ENCODE measurements at regions not wholly inside any gene's neighbourhood (a gene's known extent, or its start where the extent isn't known, plus 50 kb on each side); places are given as distances from the start of the nearest gene placed in this dataset.

DNA sequence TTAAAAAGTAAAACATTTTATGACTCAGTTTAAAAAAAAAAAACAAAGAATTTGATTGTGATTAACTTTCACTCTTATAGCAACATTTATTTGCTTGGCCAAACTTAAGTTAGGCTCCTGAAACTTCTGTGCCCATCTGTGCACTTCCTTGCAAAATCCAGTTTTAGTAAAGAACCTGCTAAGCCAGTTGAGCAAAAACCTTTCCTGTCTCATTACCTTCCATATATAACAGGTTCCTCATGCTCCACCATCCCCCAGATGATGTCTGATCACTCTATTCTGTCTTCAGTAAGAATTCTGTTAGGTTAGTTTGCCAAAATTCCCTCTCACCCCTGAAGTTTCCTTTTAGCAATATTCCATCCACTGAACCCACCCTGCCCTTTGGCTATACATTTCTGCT, 1200.5 kb downstream of the C4orf33 start:
- TF ChIP-seq POLR2AphosphoS5 (IDR thresholded peaks at IDR 0.05; ENCODE audit: borderline replicate concordance, low read depth, low read length): no peak
- TF ChIP-seq FOXP2 (optimal IDR thresholded peaks at IDR 0.05; ENCODE audit: control extremely low read depth, extremely low read length, insufficient read depth): no peak
- TF ChIP-seq EZH2 (IDR thresholded peaks at IDR 0.05): no peak
- Histone ChIP-seq H3K9ac (ENCODE audit: insufficient read length) (no peak overlapping the region), H3K27ac (no peak overlapping the region), H3K9me3 (ENCODE audit: low read depth, low read length) (no peaks in the 10 kb centered on the region), H3K36me3 (ENCODE audit: insufficient read depth, low read length) (no peaks in the 10 kb centered on the region), H3K4me3 (no peak overlapping the region)
- no peak for DNase-seq (ENCODE audit: low read depth, low spot score)

DNA sequence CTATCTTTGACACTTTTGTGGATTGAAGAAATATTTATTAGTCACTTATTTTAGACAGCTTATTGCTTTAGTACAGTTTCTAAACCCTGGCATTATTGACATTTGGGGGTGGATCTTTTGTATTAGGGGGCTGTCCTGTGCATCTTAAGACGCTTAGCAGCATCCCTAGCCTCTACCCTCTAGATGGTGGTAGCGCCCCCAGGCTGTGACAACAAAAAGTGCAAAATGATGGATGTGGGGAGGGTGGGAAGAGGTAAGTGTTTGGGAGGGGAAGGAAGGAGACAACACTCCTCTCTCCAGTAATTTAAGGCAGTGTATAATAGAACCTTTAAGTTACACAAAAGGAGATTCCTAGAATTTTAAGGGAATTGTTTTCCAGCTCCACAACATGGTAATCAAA, 1210.6 kb downstream of the C4orf33 start:
- Histone ChIP-seq H3K27ac (no peak overlapping the region), H3K36me3 (ENCODE audit: insufficient read depth, low read length) (no peaks in the 10 kb centered on the region), H3K9me3 (ENCODE audit: low read depth, low read length) (no peaks in the 10 kb centered on the region), H3K9ac (ENCODE audit: insufficient read length) (no peak overlapping the region), H3K4me3 (no peak overlapping the region)
- DNase-seq (ENCODE audit: low read depth, low spot score): no peak
- no peak for TF ChIP-seq POLR2AphosphoS5 (IDR thresholded peaks at IDR 0.05; ENCODE audit: borderline replicate concordance, low read depth, low read length)
- no peak for TF ChIP-seq FOXP2 (optimal IDR thresholded peaks at IDR 0.05; ENCODE audit: control extremely low read depth, extremely low read length, insufficient read depth)
- TF ChIP-seq EZH2 (IDR thresholded peaks at IDR 0.05): no peak

DNA sequence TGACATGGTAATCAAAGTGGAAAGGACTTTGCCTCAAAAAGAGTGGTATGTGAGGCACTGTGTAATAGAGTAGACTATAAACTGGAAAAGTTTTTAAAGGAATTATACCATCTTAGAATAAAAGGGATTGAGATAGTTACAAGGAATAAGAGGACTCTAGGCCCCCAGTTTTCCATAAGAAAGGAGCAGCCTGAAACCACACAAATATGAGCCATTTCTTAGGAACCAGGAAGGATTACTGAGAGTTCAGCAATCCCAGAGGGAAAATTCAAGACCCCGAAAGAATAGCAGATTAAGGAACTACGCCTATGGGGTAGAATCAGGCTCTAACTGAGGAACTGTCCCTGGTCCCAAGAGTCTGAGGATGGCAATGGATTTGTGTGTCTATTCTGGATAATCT, 1213.3 kb downstream of the C4orf33 start:
- H3K9me3 ChIP-seq (ENCODE audit: low read depth, low read length): no peaks in the 10 kb centered on the region
- H3K27ac ChIP-seq: no peak overlapping the region
- H3K9ac ChIP-seq (ENCODE audit: insufficient read length): no peak overlapping the region
- no peak overlapping the region for H3K4me3 ChIP-seq
- TF ChIP-seq POLR2AphosphoS5 (IDR thresholded peaks at IDR 0.05; ENCODE audit: borderline replicate concordance, low read depth, low read length) (no peak), FOXP2 (optimal IDR thresholded peaks at IDR 0.05; ENCODE audit: control extremely low read depth, extremely low read length, insufficient read depth) (no peak), EZH2 (IDR thresholded peaks at IDR 0.05) (no peak)
- H3K36me3 ChIP-seq (ENCODE audit: insufficient read depth, low read length): no peaks in the 10 kb centered on the region
- no peak for DNase-seq (ENCODE audit: low read depth, low spot score)

DNA sequence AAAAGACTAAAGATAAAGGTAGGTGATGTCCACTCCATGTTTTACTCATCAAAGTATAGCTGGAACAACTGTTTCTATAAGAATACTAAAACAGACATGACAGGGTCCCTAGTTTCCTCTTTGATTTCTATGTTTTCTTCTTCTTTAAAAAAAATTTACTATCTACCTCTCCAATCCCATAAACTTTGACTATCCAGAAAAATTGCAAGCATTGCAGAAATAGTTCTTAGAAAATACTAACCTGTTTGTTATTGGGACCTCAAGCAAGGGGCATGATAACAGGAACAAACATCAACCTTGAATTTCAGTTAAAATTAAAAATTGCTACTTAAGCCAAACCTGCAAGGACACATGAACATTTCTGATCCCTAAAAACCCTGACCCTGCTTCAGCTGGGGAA, 1226.5 kb downstream of the C4orf33 start:
- Histone ChIP-seq H3K36me3 (ENCODE audit: insufficient read depth, low read length) (no peaks in the 10 kb centered on the region), H3K9me3 (ENCODE audit: low read depth, low read length) (no peaks in the 10 kb centered on the region), H3K4me3 (no peak overlapping the region), H3K9ac (ENCODE audit: insufficient read length) (no peak overlapping the region), H3K27ac (no peak overlapping the region)
- TF ChIP-seq POLR2AphosphoS5 (IDR thresholded peaks at IDR 0.05; ENCODE audit: borderline replicate concordance, low read depth, low read length): no peak
- TF ChIP-seq FOXP2 (optimal IDR thresholded peaks at IDR 0.05; ENCODE audit: control extremely low read depth, extremely low read length, insufficient read depth): no peak
- no peak for TF ChIP-seq EZH2 (IDR thresholded peaks at IDR 0.05)
- DNase-seq (ENCODE audit: low read depth, low spot score): no peak

DNA sequence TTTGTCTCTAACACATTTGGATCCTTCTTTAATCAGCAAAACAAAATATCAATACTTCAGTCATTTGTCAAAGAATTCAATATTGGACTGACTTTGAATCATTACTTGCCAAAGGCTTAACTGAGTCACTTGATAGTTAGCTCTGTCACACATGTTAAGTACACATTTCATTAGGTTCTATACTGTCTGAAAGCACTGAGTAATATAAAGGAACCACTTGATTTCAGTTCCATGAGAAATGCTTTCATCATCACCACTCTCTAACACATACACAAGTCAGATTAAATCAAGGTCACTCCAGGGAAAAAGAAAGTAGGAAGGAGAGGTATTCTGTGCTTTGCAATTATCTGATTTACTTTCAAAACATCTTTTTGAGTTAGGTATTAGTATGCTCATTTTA, 1233.1 kb downstream of the C4orf33 start:
- H3K4me3 ChIP-seq: no peak overlapping the region
- no peaks in the 10 kb centered on the region for H3K9me3 ChIP-seq (ENCODE audit: low read depth, low read length)
- no peak for DNase-seq (ENCODE audit: low read depth, low spot score)
- H3K27ac ChIP-seq: no peak overlapping the region
- H3K36me3 ChIP-seq (ENCODE audit: insufficient read depth, low read length): no peaks in the 10 kb centered on the region
- TF ChIP-seq FOXP2 (optimal IDR thresholded peaks at IDR 0.05; ENCODE audit: control extremely low read depth, extremely low read length, insufficient read depth) (no peak), POLR2AphosphoS5 (IDR thresholded peaks at IDR 0.05; ENCODE audit: borderline replicate concordance, low read depth, low read length) (no peak), EZH2 (IDR thresholded peaks at IDR 0.05) (no peak)
- H3K9ac ChIP-seq (ENCODE audit: insufficient read length): no peak overlapping the region

DNA sequence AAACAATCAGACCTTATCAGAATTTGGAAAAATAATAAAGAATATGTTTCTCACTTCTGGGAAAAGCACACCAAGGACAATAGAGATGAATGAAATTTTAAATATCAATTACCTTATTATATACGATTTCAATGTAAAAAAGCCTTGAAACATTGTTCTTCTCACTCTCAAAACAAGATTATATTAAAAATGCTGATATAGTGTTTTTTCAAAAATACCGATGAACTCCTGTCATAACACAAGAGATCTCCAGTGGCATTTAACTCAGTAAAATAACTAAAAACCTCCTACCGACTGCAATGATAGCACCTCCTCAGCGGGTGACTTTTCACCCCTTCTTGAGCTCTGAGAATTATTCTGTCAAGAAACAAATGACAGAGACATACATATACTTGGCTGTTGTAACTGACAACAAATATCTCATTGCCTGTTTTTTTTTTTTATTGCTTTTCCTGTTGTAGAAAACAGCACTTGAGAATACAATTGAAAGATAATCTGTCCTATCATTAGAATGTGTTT, 1237.3 kb downstream of the C4orf33 start:
- DNase-seq (ENCODE audit: low read depth, low spot score): no peak
- Histone ChIP-seq H3K9me3 (ENCODE audit: low read depth, low read length) (no peaks in the 10 kb centered on the region), H3K9ac (ENCODE audit: insufficient read length) (no peak overlapping the region), H3K36me3 (ENCODE audit: insufficient read depth, low read length) (no peaks in the 10 kb centered on the region), H3K27ac (no peak overlapping the region), H3K4me3 (no peak overlapping the region)
- TF ChIP-seq POLR2AphosphoS5 (IDR thresholded peaks at IDR 0.05; ENCODE audit: borderline replicate concordance, low read depth, low read length) (no peak), FOXP2 (optimal IDR thresholded peaks at IDR 0.05; ENCODE audit: control extremely low read depth, extremely low read length, insufficient read depth) (no peak), EZH2 (IDR thresholded peaks at IDR 0.05) (no peak)

DNA sequence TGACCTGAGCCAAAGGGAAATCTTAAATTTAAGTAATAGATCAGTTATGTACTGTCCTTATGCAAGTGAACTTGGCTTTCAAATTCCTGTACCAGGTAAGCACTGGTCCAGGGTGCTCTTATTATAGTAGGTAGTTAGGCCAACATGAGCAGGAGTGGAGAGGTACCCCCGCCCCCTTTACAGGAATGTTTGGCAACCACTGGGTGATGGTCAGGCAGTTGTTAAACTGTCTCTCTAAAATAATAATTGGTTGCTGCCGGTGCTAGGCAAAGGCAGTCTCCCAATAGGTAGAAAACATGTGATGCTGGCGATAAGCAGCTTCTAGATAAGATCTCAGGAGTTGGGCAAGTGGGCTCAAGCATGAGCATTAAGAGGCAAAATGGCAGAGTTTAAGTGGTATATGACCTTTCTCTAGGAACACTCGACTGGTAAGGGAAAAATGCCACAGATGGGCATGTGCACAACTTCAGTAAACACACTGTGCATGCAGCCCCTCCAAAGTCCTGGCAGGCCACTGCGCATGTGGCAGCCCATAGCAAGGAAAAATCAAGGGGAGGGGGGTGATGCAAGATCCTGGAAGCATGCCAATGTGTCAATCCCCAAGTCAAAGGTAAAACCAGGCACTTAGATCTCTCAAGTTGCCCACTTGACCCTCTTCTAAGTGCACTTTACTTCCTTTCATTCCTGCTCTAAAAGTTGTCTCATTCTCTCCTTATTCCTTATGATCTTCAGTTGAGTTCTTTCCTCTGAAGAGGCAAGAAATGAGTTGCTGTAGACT, 1239.7 kb downstream of the C4orf33 start:
- Histone ChIP-seq H3K9me3 (ENCODE audit: low read depth, low read length) (no peaks in the 10 kb centered on the region), H3K27ac (no peak overlapping the region), H3K36me3 (ENCODE audit: insufficient read depth, low read length) (no peaks in the 10 kb centered on the region), H3K9ac (ENCODE audit: insufficient read length) (no peak overlapping the region), H3K4me3 (no peak overlapping the region)
- DNase-seq (ENCODE audit: low read depth, low spot score): no peak
- TF ChIP-seq FOXP2 (optimal IDR thresholded peaks at IDR 0.05; ENCODE audit: control extremely low read depth, extremely low read length, insufficient read depth): no peak
- TF ChIP-seq EZH2 (IDR thresholded peaks at IDR 0.05): no peak
- no peak for TF ChIP-seq POLR2AphosphoS5 (IDR thresholded peaks at IDR 0.05; ENCODE audit: borderline replicate concordance, low read depth, low read length)

DNA sequence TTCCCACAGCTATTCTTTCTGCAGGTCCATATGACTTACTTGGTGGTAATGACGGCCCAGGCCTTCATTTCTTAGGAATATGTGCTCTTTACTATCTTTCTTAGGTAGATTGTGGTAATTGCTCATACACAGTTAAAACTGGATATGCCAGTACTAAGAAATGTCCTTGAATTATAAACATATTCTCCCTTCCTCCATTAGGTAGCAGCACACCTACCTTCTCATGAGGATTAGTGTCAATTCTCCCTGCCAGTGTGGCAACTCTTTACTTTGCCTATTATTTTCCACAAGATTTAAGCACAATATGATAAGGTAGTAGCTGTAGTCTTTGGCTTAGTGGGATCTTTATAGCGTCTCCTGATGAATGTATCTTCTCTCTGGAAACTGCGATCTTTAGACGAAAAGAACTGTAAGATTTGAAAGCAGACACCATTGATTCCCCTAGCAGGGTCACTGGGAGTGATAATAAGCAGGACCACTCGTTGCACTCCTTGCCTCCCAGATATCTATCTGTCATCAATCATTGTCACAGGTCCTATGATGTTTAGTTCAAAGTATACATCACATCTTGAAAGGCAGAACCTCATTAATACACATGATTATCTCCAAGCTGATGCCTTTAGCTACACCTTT, 1240.7 kb downstream of the C4orf33 start:
- Histone ChIP-seq H3K36me3 (ENCODE audit: insufficient read depth, low read length) (no peaks in the 10 kb centered on the region), H3K27ac (no peak overlapping the region), H3K4me3 (no peak overlapping the region), H3K9me3 (ENCODE audit: low read depth, low read length) (no peaks in the 10 kb centered on the region), H3K9ac (ENCODE audit: insufficient read length) (no peak overlapping the region)
- no peak for DNase-seq (ENCODE audit: low read depth, low spot score)
- TF ChIP-seq EZH2 (IDR thresholded peaks at IDR 0.05) (no peak), FOXP2 (optimal IDR thresholded peaks at IDR 0.05; ENCODE audit: control extremely low read depth, extremely low read length, insufficient read depth) (no peak), POLR2AphosphoS5 (IDR thresholded peaks at IDR 0.05; ENCODE audit: borderline replicate concordance, low read depth, low read length) (no peak)

Data from SK-N-MC (cell line).